Smooth muscle cell of the brain vasculature (primary cell): ENCODE measurements at regions not wholly inside any gene's neighbourhood (a gene's known extent, or its start where the extent isn't known, plus 50 kb on each side); places are given as distances from the start of the nearest gene placed in this dataset.

Source experiments
- DNase-seq: peaks from one replicate; pipeline ENCODE4 v3.0.0-alpha.2; 2012; ENCODE audit warnings: low read depth, low spot score

GRCh38 chr14:96931751-96932150 lies 134.6 kb downstream of the VRK1 start:
- DNase-seq = no peak

GRCh38 chr14:96934638-96935330 lies 137.6 kb downstream of the VRK1 start:
- DNase-seq = no peak

DNA sequence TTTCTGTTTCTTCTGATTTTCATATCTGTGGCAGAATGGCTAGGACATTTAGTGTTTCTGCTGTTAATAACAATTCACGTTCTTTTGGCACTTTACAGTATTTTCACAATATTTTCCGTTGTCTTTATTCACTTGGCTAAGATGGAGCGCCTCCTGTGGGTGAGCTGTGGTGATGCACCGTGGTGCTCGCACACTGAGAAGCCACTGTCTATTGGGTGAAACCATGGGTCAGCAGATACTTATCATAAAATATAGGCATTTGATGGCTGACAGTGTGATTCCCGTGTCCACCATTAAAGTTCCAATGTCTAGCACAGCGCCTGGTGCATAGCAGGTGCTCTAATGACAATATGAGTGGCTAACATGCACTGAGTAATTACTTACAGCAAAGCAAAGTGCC lies 141.8 kb downstream of the VRK1 start:
- DNase-seq = no peak

DNA sequence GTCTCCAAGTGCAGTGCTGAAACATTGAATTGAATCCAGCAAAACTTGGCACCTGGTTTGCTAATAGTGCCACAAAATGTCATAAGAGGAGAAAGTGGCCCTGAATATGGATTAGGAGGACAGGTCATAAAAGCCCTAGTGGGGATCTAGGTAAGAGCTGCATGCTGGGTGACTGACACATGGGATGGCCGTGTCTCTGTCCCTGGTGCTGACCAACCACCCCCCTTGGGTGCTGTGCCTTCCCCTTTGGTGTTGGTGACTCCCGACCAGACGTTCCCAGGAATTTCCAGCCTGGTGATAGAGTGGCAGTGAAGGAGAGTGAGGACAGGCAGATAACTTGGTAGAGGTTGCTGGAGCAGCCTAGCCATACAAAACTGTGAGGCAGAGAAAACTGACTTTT lies 142.8 kb downstream of the VRK1 start:
- DNase-seq = no peak

DNA sequence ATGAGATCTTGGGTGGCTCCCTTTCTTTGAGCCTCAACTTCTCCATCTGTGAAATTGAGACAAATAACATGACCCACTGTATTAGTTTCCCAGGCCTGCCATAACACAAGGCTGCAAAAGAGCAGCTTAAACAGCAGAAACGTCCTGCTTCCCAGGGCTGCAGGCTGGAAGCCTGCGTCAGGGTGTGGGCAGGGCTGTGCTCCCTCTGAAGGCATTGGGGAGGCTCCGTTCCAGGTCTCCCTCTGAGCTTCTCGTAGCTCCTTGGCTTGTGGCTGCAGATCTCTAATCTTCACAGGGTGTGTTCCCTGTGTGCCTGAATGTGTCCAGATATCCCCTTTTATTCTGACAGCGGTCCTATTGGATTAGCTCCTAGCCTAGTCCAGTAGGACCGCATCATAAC lies 147.1 kb downstream of the VRK1 start:
- DNase-seq = no peak

GRCh38 chr14:96945721-96946120 lies 148.5 kb downstream of the VRK1 start:
- no peak for DNase-seq

- DNase-seq = no peak
These were observed 152.4 kb downstream of the VRK1 start for GRCh38 chr14:96949594-96949993.

GRCh38 chr14:96951511-96951910 lies 154.3 kb downstream of the VRK1 start:
- DNase-seq = no peak

- no peak for DNase-seq
These were observed 156.1 kb downstream of the VRK1 start for GRCh38 chr14:96953087-96953874.

- DNase-seq = no peak
These were observed 156.6 kb downstream of the VRK1 start for GRCh38 chr14:96953875-96954185.

DNA sequence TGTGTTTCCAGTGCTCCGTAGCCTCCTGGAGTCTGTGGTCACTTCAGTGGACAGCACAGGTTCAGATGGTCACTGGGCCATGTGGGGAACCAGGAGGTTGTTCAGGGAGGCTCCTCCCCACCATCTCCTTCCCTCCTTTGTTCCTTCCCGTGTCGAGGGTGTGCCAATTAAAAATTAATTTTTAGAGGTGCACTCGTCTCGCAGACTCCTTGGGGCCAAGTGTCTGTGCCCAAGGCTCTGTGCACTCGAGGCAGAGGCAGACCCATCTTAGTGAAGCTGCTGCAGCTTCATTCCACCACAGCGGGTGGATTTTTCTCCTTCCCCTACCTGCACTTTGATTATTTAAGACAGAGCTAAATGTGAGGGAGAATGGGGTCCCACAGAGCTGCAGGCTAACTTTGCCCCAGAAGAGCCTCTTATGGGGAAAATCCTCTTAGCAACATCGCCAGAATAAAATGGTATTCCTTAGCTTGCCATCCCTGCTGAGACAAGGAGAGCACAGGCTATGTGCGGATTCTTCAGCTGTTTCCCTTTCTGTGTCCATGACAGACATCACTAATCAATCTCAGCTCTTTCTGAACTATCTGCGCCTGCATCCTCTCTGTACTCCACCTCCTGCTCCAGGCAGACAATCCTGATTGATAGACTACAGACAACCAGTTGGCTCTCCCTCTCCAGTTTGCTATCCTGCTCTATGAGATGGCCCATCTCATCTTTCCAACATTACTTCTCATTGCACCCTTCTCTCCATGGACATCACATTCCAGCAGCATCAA lies 159.5 kb downstream of the VRK1 start:
- no peak for DNase-seq

GRCh38 chr14:96958057-96958456 lies 160.9 kb downstream of the VRK1 start:
- no peak for DNase-seq

- no peak for DNase-seq
These were observed 162.8 kb downstream of the VRK1 start for GRCh38 chr14:96959992-96960391.

- no peak for DNase-seq
These were observed 163.5 kb downstream of the VRK1 start for GRCh38 chr14:96960598-96961116.

- DNase-seq = no peak
These were observed 164.7 kb downstream of the VRK1 start for GRCh38 chr14:96961895-96962294.

DNA sequence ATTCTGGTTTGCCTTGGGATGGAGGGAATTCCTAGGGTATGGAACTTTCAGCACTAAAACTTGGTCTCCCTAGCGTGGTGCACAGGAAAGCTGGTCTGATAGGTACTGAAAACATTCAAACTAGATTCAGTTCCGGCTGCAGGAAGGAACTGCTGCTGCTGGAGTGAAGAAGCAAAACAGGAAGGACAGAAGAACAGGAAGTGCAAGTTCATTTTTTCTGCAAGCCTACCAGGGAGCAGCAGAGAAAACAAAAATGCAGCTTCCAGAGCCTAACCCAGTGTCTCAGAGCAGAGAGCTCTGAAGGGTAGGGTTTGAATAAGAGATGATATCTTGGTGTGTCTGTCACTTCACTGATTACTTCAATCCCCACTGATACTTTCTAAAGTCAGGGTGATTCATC lies 165.2 kb downstream of the VRK1 start:
- DNase-seq = no peak

- no peak for DNase-seq
These were observed 167.7 kb downstream of the VRK1 start for GRCh38 chr14:96964726-96965415.

GRCh38 chr14:96965885-96966595 lies 168.9 kb downstream of the VRK1 start:
- no peak for DNase-seq

GRCh38 chr14:96975116-96975515 lies 177.9 kb downstream of the VRK1 start:
- DNase-seq = no peak

DNA sequence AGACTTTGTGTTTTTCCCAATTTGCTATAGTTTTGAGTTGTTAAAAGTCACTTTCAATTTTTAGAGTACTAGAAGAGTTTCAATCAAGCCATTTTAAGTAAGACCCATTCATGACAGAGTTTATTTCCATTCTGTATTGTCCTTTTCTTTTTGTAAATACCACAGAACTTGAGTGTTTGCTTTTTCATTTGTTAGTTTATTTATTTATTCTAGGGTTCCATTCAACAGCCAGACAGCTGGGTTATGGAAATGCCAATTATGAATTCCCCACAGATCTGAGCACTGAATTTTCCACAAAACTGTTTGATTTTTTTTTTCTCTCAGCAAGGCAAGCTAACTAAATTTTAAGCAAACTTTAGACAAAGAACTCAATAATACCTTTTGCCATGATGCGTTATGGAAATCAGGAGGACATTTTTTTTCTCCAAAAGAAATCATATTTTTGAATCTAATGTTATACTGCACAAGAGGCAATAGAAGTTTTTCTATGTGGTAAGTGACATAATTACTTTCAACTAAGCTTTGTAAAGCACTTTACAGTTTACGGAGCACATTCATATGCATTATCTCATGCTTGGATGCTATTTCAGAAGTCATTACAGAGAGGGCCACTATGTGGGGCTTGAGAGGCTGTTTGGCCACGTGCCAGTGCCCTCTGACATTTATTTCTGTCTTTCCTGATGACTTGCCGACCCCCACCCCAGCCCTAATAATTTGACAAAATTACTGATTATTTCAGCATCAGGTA lies 181.5 kb downstream of the VRK1 start:
- DNase-seq = no peak
